ENCODE measurements at regions not wholly inside any gene's neighbourhood (a gene's known extent, or its start where the extent isn't known, plus 50 kb on each side); places are given as distances from the start of the nearest gene placed in this dataset.

DNA sequence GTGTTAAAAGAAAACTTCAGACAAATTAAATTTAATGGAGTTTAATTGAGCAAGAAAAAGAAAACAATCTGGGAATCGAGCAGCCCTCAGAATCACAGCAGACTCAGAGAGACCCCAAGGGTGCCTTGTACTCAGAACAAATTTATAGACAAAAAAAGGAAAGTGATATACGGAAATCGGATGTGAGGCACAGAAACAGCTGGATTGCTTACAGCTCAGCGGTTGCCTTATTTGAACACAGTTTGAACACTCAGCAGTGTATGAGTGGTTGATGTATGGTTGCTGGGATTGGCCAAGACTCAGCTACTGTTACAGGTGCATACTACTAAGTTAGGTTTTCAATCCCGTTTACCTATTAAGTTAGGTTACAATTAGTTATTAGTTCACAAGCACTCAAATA is 103.8 kb upstream of the LYZL1 start:
- TF ChIP-seq CTCF (IDR thresholded peaks at IDR 0.05; ENCODE audit: low read depth, low read length, poor library complexity, severe bottlenecking) (no peak), EZH2phosphoT487 (IDR thresholded peaks at IDR 0.05; ENCODE audit: borderline replicate concordance, low read length) (no peak)
- Histone ChIP-seq H3K9me3 (ENCODE audit: control insufficient read depth, insufficient read depth, low read length) (no peaks in the 10 kb centered on the region), H3K79me2 (ENCODE audit: control insufficient read depth, low read length) (no peaks in the 10 kb centered on the region), H3K9me2 (replicated peaks; ENCODE audit: control insufficient read depth, low read length) (no peaks in the 10 kb centered on the region), H3K4me3 (ENCODE audit: low read length) (no peak overlapping the region), H3K36me3 (ENCODE audit: control insufficient read depth, low read length) (no peaks in the 10 kb centered on the region), H3F3A (ENCODE audit: control insufficient read depth, insufficient read depth) (no peaks in the 10 kb centered on the region), H4K20me1 (ENCODE audit: control insufficient read depth, insufficient read depth, low read depth, low read length) (no peaks in the 10 kb centered on the region), H3K4me2 (ENCODE audit: low read length) (no peak overlapping the region), H3K27me3 (ENCODE audit: control insufficient read depth, low read length) (no peaks in the 10 kb centered on the region), H3K4me1 (ENCODE audit: control insufficient read depth, low read length) (no peaks in the 10 kb centered on the region), H3K27ac (ENCODE audit: low read depth, low read length) (no peak overlapping the region)

DNA sequence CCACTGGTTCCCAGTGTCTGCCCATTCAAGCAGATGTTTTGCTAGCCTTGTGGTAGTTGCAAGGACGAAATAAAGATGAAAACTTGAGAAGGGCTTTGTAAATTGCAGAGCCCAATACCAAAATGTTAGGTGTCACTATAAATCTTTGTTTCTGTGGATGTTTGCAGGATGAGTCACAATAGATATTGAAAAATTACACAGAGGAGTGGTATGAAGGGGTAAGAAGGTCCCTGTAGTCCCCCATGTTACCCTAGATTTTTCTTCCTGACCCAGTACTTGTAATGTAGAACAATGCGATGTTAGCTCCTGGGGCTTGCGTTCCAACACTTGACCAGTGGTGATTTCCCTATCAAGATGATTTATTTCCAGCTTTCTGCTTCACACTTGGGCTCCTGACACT is 102.6 kb upstream of the LYZL1 start:
- no peaks in the 10 kb centered on the region for H3K9me2 ChIP-seq (replicated peaks; ENCODE audit: control insufficient read depth, low read length)
- H3K27me3 ChIP-seq (ENCODE audit: control insufficient read depth, low read length) = no peaks in the 10 kb centered on the region
- H3K79me2 ChIP-seq (ENCODE audit: control insufficient read depth, low read length) = no peaks in the 10 kb centered on the region
- no peaks in the 10 kb centered on the region for H4K20me1 ChIP-seq (ENCODE audit: control insufficient read depth, insufficient read depth, low read depth, low read length)
- H3K4me3 ChIP-seq (ENCODE audit: low read length) = no peak overlapping the region
- H3K27ac ChIP-seq (ENCODE audit: low read depth, low read length) = no peak overlapping the region
- no peaks in the 10 kb centered on the region for H3K4me1 ChIP-seq (ENCODE audit: control insufficient read depth, low read length)
- H3F3A ChIP-seq (ENCODE audit: control insufficient read depth, insufficient read depth) = no peaks in the 10 kb centered on the region
- no peak overlapping the region for H3K4me2 ChIP-seq (ENCODE audit: low read length)
- TF ChIP-seq EZH2phosphoT487 (IDR thresholded peaks at IDR 0.05; ENCODE audit: borderline replicate concordance, low read length) (no peak), CTCF (IDR thresholded peaks at IDR 0.05; ENCODE audit: low read depth, low read length, poor library complexity, severe bottlenecking) (no peak)
- H3K9me3 ChIP-seq (ENCODE audit: control insufficient read depth, insufficient read depth, low read length) = no peaks in the 10 kb centered on the region
- no peaks in the 10 kb centered on the region for H3K36me3 ChIP-seq (ENCODE audit: control insufficient read depth, low read length)

GRCh38 chr10:29189256-29189655 is 99.6 kb upstream of the LYZL1 start:
- H3K4me1 ChIP-seq (ENCODE audit: control insufficient read depth, low read length) = no peaks in the 10 kb centered on the region
- H3F3A ChIP-seq (ENCODE audit: control insufficient read depth, insufficient read depth) = no peaks in the 10 kb centered on the region
- no peak overlapping the region for H3K27ac ChIP-seq (ENCODE audit: low read depth, low read length)
- no peak for TF ChIP-seq CTCF (IDR thresholded peaks at IDR 0.05; ENCODE audit: low read depth, low read length, poor library complexity, severe bottlenecking)
- no peak for TF ChIP-seq EZH2phosphoT487 (IDR thresholded peaks at IDR 0.05; ENCODE audit: borderline replicate concordance, low read length)
- H4K20me1 ChIP-seq (ENCODE audit: control insufficient read depth, insufficient read depth, low read depth, low read length) = no peaks in the 10 kb centered on the region
- no peaks in the 10 kb centered on the region for H3K9me2 ChIP-seq (replicated peaks; ENCODE audit: control insufficient read depth, low read length)
- H3K4me3 ChIP-seq (ENCODE audit: low read length) = no peak overlapping the region
- H3K36me3 ChIP-seq (ENCODE audit: control insufficient read depth, low read length) = no peaks in the 10 kb centered on the region
- H3K9me3 ChIP-seq (ENCODE audit: control insufficient read depth, insufficient read depth, low read length) = no peaks in the 10 kb centered on the region
- H3K79me2 ChIP-seq (ENCODE audit: control insufficient read depth, low read length) = no peaks in the 10 kb centered on the region
- H3K27me3 ChIP-seq (ENCODE audit: control insufficient read depth, low read length) = no peaks in the 10 kb centered on the region
- H3K4me2 ChIP-seq (ENCODE audit: low read length) = no peak overlapping the region

DNA sequence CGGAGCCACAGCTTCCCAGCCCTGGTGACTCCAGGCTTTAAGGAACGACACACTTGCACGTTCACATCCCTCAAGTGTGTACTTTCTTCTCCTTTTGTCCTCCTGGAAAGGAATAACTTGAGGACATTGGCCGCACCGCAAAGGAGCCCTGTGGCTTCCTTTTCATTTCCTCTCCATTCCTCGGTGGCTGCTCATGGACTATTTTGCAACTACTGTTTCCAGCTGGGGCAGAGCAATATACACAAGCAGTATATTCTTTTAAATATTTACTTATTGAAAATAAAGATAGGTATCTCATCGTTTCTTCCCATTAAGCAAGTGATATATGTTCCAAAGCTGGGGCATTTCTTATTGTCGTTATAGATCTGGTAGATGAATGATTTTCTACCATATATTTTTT is 97.2 kb upstream of the LYZL1 start:
- no peak overlapping the region for H3K4me2 ChIP-seq (ENCODE audit: low read length)
- no peaks in the 10 kb centered on the region for H3F3A ChIP-seq (ENCODE audit: control insufficient read depth, insufficient read depth)
- H3K9me2 ChIP-seq (replicated peaks; ENCODE audit: control insufficient read depth, low read length) = no peaks in the 10 kb centered on the region

More for the DNA sequence above, 97.2 kb upstream of the LYZL1 start:
- Histone ChIP-seq H3K79me2 (ENCODE audit: control insufficient read depth, low read length) (no peaks in the 10 kb centered on the region), H3K36me3 (ENCODE audit: control insufficient read depth, low read length) (no peaks in the 10 kb centered on the region), H3K4me1 (ENCODE audit: control insufficient read depth, low read length) (no peaks in the 10 kb centered on the region), H3K27me3 (ENCODE audit: control insufficient read depth, low read length) (no peaks in the 10 kb centered on the region), H3K4me3 (ENCODE audit: low read length) (no peak overlapping the region), H4K20me1 (ENCODE audit: control insufficient read depth, insufficient read depth, low read depth, low read length) (no peaks in the 10 kb centered on the region), H3K9me3 (ENCODE audit: control insufficient read depth, insufficient read depth, low read length) (no peaks in the 10 kb centered on the region), H3K27ac (ENCODE audit: low read depth, low read length) (no peak overlapping the region)
- TF ChIP-seq EZH2phosphoT487 (IDR thresholded peaks at IDR 0.05; ENCODE audit: borderline replicate concordance, low read length) = no peak
- TF ChIP-seq CTCF (IDR thresholded peaks at IDR 0.05; ENCODE audit: low read depth, low read length, poor library complexity, severe bottlenecking) = no peak

All from DOHH2 (cell line).